Osteoblast (primary cell): ENCODE measurements at regions not wholly inside any gene's neighbourhood (a gene's known extent, or its start where the extent isn't known, plus 50 kb on each side); places are given as distances from the start of the nearest gene placed in this dataset.

Source experiments
- DNase-seq: peaks from one replicate; pipeline ENCODE4 v3.0.0; 2011; ENCODE audit warnings: low spot score, mixed read lengths; ENCODE audit not compliant: insufficient read length; ENCODE audit errors: missing footprints
- H2AFZ ChIP-seq: 2 replicates; pipeline ENCODE4 v1.6.0; 2011; ENCODE audit warnings: mild to moderate bottlenecking, low read length
- H3K27ac ChIP-seq: 2 replicates; pipeline ENCODE4 v1.5.1; 2011; ENCODE audit warnings: mild to moderate bottlenecking, low read depth, low read length, moderate library complexity
- H3K27me3 ChIP-seq: 2 replicates; pipeline ENCODE4 v1.6.0; 2012; ENCODE audit warnings: mild to moderate bottlenecking, control low read depth, inconsistent platforms, low read length, moderate library complexity; ENCODE audit not compliant: insufficient read depth
- H3K36me3 ChIP-seq: 2 replicates; pipeline ENCODE4 v1.5.1; 2011; ENCODE audit warnings: mild to moderate bottlenecking, low read length, control low read depth, moderate library complexity; ENCODE audit not compliant: insufficient read depth
- H3K4me1 ChIP-seq: 2 replicates; pipeline ENCODE4 v1.5.1; 2011; ENCODE audit warnings: mild to moderate bottlenecking, low read length, control low read depth, moderate library complexity; ENCODE audit not compliant: insufficient read depth
- H3K4me2 ChIP-seq: 2 replicates; pipeline ENCODE4 v1.6.0; 2011; ENCODE audit warnings: mild to moderate bottlenecking, low read length; ENCODE audit not compliant: insufficient read depth
- H3K4me3 ChIP-seq: fragments of 200-600 bp; sonication (generic); 3 replicates; pipeline ENCODE4 v1.5.1; 2012; ENCODE audit warnings: mild to moderate bottlenecking, low read length, inconsistent platforms; ENCODE audit not compliant: insufficient read depth
- H3K79me2 ChIP-seq: 2 replicates; pipeline ENCODE4 v1.6.0; 2012; ENCODE audit warnings: mild to moderate bottlenecking, low read length, control low read depth, inconsistent platforms; ENCODE audit not compliant: insufficient read depth
- H3K9me3 ChIP-seq: 2 replicates; pipeline ENCODE4 v1.5.1; 2011; ENCODE audit warnings: low read depth, low read length, control low read depth
- H4K20me1 ChIP-seq: 2 replicates; pipeline ENCODE4 v1.6.0; 2012; ENCODE audit warnings: mild to moderate bottlenecking, low read length, control low read depth; ENCODE audit not compliant: insufficient read depth
- CTCF ChIP-seq: IDR thresholded peaks from 2 replicates; pipeline ENCODE4 v1.5.1; 2011; ENCODE audit warnings: mild to moderate bottlenecking, low read depth, low read length, moderate library complexity; ENCODE audit errors: extremely low read depth

GRCh38 chr7:27387864-27388263, 145.3 kb downstream of the EVX1 start:
- DNase-seq: no peak
- H4K20me1 ChIP-seq: no peaks in the 10 kb centered on the region
- H2AFZ ChIP-seq: no peak overlapping the region
- H3K4me2 ChIP-seq: no peak overlapping the region
- no peaks in the 10 kb centered on the region for H3K36me3 ChIP-seq
- H3K79me2 ChIP-seq: no peaks in the 10 kb centered on the region
- H3K9me3 ChIP-seq: no peaks in the 10 kb centered on the region
- peaks cover 5% of the 10 kb centered on the region for H3K27me3 ChIP-seq
- no peaks in the 10 kb centered on the region for H3K4me1 ChIP-seq
- no peak for TF ChIP-seq CTCF
- H3K27ac ChIP-seq: no peak overlapping the region
- no peak overlapping the region for H3K4me3 ChIP-seq

GRCh38 chr7:27388561-27388960, 146.0 kb downstream of the EVX1 start:
- no peak overlapping the region for H3K4me3 ChIP-seq
- H3K27ac ChIP-seq: no peak overlapping the region
- no peak for DNase-seq
- H3K4me2 ChIP-seq: no peak overlapping the region
- no peaks in the 10 kb centered on the region for H3K79me2 ChIP-seq
- H2AFZ ChIP-seq: no peak overlapping the region
- H3K4me1 ChIP-seq: no peaks in the 10 kb centered on the region
- H3K36me3 ChIP-seq: no peaks in the 10 kb centered on the region
- peaks cover 5% of the 10 kb centered on the region for H3K27me3 ChIP-seq
- no peaks in the 10 kb centered on the region for H4K20me1 ChIP-seq
- H3K9me3 ChIP-seq: no peaks in the 10 kb centered on the region
- no peak for TF ChIP-seq CTCF

- no peak overlapping the region for H3K4me3 ChIP-seq
- no peaks in the 10 kb centered on the region for H3K9me3 ChIP-seq
- no peaks in the 10 kb centered on the region for H3K79me2 ChIP-seq
- H3K27me3 ChIP-seq: peaks cover 12% of the 10 kb centered on the region
- H3K27ac ChIP-seq: no peak overlapping the region
- peak overlapping the region; percentile 25 for H2AFZ ChIP-seq
- DNase-seq: no peak
- H3K4me2 ChIP-seq: no peak overlapping the region
- H3K4me1 ChIP-seq: no peaks in the 10 kb centered on the region
- no peaks in the 10 kb centered on the region for H3K36me3 ChIP-seq
- H4K20me1 ChIP-seq: no peaks in the 10 kb centered on the region
- no peak for TF ChIP-seq CTCF
Observed at GRCh38 chr7:27389496-27389895, 146.9 kb downstream of the EVX1 start.

GRCh38 chr7:27392477-27392876, 149.9 kb downstream of the EVX1 start:
- no peaks in the 10 kb centered on the region for H3K9me3 ChIP-seq
- no peak overlapping the region for H3K4me3 ChIP-seq
- DNase-seq: no peak
- H3K27ac ChIP-seq: no peak overlapping the region
- no peak overlapping the region for H2AFZ ChIP-seq
- H3K4me2 ChIP-seq: no peak overlapping the region
- H3K79me2 ChIP-seq: no peaks in the 10 kb centered on the region
- no peaks in the 10 kb centered on the region for H4K20me1 ChIP-seq
- H3K4me1 ChIP-seq: no peaks in the 10 kb centered on the region
- H3K36me3 ChIP-seq: no peaks in the 10 kb centered on the region
- H3K27me3 ChIP-seq: peaks cover 21% of the 10 kb centered on the region
- TF ChIP-seq CTCF: no peak
